ENCODE measurements at regions not wholly inside any gene's neighbourhood (a gene's known extent, or its start where the extent isn't known, plus 50 kb on each side); places are given as distances from the start of the nearest gene placed in this dataset.

DNA sequence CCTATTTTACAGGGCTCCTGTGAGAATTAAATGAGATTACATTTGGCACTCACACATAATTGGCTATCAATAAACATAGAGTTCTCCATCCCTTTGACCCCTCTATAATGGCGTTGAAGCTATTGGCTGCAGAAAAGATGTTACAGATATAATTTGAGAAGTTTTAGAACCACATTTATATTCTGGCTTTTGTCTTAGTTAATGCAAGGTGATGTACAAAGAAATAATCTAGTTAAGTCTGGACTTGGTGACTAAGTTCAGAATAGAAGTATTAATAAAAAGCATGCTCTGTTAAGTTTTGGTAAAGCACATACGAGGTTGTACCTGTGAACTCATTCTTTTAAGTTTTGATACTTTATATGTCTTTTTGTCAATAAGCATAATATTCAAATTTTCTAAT lies 187.1 kb upstream of the HMGA2 start:
- TF ChIP-seq POLR2AphosphoS5 (IDR thresholded peaks at IDR 0.05) (no peak), POLR2A (IDR thresholded peaks at IDR 0.05) (no peak)
- TF ChIP-seq, protein P1, sequence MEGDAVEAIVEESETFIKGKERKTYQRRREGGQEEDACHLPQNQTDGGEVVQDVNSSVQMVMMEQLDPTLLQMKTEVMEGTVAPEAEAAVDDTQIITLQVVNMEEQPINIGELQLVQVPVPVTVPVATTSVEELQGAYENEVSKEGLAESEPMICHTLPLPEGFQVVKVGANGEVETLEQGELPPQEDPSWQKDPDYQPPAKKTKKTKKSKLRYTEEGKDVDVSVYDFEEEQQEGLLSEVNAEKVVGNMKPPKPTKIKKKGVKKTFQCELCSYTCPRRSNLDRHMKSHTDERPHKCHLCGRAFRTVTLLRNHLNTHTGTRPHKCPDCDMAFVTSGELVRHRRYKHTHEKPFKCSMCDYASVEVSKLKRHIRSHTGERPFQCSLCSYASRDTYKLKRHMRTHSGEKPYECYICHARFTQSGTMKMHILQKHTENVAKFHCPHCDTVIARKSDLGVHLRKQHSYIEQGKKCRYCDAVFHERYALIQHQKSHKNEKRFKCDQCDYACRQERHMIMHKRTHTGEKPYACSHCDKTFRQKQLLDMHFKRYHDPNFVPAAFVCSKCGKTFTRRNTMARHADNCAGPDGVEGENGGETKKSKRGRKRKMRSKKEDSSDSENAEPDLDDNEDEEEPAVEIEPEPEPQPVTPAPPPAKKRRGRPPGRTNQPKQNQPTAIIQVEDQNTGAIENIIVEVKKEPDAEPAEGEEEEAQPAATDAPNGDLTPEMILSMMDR (IDR thresholded peaks at IDR 0.05), result no peak
